NCI-H128 (cell line): ENCODE measurements at regions not wholly inside any gene's neighbourhood (a gene's known extent, or its start where the extent isn't known, plus 50 kb on each side); places are given as distances from the start of the nearest gene placed in this dataset.

ENCODE experiments used
- DNase-seq: peaks from one replicate; lab custom pipeline; 2025; ENCODE audit not compliant: unreplicated experiment; lab: John Stamatoyannopoulos, UW

DNA sequence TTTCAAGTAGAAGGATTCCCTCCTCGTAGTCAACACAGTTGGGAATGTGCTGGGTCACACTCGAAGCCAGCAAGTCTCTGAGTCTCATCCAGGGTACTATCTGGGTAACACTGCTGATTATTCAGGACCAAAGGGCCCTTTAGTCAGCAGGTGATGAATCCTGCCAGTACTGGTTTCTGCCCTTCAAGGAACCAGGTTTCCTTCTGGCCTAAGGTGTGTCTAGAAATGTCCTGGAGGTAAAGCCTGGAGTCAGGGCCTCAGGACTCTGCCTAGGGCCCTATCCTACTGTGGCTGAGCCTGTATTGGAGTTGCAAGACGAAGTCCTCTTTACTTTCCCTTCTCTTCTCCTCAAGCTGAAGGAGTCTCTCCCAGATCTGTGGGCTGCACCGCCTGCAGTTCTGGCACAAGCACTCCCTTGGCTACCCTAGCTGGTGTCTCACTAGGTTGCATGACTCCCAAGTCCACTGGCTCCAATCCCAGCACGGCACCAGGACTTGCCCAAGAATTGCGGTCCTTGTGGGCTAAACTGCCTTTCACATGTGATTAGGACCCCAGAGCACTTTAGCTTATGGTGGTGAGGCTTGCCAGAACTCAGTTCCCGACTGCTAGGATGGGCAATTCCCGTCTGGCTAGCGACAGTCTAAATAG, 193.7 kb upstream of the PDE3A start:
- no peak for DNase-seq

DNA sequence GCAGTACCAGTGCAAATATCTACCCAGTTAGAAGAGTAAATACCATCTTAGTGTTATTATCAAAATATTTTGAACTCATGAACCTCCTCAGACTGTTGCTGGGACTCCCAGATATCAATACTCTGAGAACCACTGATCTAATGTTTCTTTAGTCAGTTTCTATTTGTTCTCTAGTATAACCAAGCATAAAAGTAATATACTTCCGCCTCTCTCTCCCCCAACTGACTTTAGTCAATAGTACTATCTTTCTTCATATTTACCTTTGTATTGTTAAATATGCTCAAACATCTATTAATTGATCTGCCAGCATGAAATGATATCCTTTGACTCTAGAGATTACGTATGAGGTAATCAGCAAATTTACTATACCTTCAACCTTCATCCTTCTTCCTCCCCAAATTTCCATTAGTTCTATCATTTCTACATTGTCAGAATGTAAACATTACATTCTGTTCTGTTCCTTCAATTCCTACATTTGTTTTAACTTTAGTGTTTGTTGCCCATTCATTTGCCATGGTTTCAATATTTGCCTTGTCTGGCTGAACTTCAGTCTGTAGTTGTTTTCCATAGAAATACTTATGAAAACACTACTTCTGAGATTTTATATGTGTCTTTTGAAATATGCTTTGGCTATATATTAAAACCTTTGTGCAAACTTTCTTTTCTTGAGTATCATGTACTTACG, 192.5 kb upstream of the PDE3A start:
- DNase-seq: no peak

DNA sequence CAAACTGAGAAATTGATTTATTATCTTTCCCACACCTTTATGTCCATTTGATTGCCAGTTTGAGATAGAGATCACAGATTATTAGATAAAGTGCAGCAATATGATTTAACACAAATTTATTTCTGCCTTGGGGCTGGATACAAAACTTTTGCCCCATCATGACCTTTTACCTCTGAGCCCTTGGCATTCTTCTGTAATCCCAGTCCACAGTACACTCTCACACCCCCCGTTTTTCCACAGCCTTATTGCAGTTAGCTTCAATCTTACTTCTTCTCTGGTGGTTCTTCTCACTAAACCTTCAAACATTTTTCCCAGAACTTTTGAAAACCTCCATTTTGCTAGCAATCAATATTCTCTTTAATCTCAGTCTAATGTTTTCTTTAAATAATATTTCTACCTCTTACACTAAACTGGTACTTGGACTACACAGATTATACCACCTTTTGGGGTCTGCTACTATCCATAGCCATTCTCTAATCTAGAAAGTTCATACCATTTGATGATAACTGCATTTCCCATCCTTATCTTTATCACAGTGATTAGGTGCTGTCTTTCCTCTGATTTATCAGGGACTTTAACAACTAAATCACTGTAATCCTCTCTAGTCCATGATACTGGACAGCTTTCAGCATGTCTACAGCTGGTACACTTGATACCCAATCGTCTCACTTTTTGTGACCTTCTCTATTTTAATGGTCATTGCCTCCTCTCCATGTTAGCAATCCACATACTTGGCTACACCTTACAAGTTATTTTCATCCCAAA, 186.7 kb upstream of the PDE3A start:
- no peak for DNase-seq

DNA sequence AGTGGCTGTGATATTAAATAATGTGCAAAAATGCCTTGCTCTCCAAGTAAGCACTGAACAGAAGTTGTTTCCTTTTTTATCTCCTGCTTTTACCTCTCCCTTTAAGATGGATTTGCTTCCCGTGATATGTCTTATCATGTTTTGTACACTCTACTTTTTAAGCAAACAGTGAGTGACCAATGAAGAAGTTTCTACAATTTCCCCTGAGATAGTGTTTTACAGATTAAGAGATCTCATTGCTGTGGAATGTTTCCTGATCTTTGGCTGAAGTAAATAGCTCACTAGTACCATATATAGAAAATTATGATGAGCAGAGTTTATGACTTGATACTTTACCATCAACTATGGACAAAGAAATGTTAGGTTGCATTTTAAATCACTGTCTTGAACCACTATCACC, 184.8 kb upstream of the PDE3A start:
- DNase-seq: no peak

DNA sequence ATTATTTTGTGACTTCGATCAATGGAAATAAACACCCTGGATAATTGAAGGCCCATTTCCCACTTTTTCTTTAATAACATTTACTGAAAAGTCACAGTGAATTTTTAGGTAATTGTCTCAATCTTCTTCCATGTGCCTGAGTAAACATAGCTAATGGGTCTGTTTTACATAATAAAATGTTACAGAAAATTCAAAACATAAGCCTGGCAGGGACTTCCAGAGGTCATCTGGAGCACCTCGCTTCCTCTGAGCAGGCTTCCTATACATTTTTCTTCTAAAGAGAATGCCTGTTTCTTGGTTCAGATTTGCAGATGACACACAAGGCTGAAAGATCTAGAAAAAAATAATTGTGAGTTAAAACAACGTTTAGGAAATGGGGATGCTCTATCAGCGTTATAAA, 183.8 kb upstream of the PDE3A start:
- DNase-seq: no peak

DNA sequence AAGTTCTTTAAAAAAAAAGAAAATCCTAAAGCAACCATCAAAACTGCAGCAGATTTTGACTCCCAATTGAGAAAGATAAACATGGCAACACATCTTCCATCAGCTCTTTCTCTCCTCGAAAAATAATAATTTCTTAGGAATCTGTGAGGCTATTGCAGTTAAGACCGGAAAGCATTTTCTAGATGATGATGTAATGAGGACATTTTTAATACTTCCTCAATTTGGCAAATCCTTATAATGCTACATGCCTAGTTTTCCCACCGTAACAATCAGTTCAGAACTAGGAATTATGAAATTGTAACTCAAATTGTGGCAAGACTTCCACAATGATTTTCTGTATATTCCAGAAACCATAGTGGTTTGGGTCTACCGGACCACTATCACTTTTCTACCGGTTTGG, 180.9 kb upstream of the PDE3A start:
- DNase-seq: no peak

DNA sequence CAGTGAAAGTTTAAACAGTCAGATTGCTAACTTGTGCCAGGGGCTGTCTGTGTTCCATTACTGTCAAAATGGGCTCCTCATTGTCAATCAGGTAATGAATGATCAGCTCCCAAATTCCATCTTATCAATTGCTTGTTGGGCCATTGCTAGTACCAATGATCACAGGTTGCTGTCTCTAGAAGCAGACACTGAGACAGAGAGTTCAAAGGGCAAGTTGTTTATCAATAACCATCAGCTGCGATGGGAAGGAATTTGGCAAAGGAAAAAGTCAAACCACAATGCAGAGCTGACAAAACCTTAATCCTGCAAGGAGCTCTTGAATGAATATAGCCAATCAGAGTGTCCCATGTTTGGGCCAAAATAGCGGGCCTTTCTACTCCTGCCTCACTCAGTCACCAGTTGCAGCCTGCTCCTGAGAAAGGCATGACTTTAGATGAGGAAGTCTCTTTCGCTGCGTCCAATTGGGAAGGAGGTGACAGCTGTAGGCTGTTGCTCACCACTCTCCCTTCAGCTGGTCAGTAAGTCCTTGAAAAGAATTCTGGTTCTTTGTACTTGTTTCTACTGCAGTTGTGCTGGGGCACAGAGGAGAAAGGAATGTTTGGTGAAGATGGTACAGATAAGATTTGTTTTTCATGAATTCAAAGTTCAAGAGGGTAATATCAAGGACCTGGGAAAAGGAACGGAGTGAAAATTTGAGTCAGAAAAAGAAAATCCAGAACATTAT, 179.2 kb upstream of the PDE3A start:
- DNase-seq: no peak

DNA sequence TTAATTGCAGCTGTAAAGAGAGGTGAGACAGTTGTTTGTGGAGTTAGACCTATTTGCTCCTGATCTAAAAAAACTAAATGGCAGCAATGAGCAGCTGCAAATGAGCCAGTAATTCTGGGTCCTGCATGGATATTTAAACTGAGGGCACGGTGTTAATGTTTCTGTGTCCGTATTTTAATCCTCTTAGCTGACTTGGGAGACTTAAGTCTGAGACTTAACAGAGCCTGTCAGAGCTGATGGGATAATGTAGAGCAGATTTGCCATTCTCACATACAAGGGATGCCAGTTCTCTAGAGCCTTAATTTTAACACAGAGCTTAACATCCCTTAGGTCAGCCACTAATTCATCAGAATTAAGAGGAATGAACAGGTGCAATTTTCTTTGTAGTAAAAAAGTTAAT, 178.6 kb upstream of the PDE3A start:
- no peak for DNase-seq

DNA sequence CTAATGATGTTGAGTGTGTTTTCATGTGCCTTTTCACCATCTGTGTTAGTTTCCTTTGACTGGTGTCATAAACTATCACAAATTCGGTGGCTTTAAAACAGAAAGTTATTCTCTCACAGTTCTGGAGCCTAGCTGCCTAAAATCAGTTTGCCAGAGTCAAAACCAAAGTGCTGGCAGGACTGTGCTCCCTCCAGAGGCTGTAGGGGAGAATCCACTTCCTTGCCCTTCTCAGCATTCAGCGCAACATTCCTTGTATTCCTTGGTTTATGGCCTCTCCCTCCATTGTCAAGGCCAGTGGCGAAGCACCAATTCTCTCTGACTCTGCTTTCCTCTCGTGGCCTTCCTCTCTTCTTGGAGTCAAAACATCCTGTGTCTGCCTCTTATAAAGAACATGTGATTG, 174.2 kb upstream of the PDE3A start:
- no peak for DNase-seq

DNA sequence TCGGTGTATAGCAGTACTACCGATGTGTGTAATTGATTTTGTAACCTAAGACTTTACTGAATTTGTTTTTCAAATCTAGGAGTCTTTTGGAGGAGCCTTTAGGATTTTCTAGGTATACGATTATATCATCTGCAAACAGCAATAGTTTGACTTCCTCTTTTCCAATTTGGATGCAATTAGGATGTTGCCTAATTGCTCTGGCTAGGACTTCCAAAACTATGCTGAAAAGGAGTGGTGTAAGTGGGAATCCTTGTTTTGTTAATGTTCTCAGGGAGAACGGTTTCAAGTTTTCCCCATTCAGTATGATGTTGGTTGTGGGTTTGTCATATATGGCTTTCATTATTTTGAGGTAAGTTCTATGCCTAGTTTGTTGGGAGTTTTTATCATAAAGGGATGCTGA, 171.6 kb upstream of the PDE3A start:
- DNase-seq: no peak

DNA sequence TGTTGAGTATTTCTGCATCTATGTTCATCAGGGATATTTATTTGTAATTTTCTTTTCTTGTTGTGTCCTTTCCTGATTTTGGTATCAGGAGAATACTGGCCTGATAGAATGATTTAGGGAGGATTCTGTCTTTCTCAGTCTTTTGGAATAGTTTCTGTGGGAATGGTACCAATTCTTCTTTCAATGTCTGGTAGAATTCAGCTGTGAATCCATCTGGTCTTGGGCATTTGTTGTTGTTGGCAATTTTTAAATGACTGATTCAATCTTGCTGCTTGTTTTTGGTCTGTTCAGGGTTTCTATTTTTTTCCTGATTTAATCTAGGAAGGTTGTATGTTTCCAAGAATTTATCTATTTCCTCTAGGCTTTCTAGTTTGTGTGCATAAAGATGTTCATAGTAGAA, 170.9 kb upstream of the PDE3A start:
- no peak for DNase-seq

DNA sequence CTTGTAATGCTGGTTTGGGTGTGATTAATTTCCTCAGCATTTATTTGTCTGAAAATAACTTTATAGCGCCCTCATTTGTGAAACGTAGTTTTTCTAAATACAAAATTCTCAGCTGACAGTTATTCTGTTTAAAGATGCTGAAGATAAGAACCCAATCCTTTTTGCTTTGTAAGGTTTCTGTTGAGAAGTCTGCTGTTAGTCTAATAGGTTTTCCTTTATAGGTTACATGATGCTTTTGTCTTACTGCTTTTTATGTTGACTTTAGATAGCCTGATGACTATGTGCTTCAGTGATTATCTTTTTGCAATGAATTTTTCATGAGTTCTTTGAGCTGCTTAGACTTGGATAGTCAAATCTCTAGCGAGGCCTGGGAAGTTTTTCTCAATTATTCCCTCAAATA, 168.6 kb upstream of the PDE3A start:
- no peak for DNase-seq

DNA sequence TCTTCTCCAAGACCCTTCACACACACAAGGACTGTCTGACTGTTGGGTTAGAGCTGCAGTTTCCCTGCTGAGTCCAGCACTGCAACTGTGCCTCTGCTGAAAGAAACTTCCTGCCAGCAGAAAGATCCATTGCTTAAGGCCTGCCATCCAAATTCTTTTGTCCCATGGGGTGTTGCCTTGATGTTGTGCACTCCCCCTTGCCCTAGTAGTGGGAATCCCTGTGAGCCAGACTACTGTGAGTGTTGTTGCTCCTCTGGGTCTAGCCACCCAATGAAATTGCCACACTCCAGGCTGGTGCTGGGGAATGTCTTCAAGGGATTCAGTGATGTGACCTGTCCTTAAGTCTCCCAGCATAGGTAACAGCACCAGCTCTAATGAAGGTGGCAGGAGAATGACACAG, 166.6 kb upstream of the PDE3A start:
- DNase-seq: no peak

DNA sequence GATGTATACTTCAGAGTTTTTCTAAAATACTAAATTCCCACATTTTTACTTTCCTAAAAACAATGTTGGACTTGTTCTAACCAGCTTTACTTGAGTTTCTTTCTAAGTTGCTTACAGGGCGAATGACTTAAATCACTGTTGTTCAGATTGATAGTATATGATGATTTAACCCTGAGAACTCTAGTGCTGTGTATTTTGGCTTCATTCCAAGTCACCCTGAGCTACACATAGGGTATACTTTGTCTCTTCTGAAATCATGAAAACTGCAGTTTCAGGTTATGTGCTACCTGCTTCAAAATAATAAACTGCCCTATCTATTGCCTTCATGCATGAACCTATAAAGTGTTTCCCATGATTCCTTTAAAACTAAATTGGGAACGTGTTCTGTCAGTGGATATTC, 162.5 kb upstream of the PDE3A start:
- no peak for DNase-seq

DNA sequence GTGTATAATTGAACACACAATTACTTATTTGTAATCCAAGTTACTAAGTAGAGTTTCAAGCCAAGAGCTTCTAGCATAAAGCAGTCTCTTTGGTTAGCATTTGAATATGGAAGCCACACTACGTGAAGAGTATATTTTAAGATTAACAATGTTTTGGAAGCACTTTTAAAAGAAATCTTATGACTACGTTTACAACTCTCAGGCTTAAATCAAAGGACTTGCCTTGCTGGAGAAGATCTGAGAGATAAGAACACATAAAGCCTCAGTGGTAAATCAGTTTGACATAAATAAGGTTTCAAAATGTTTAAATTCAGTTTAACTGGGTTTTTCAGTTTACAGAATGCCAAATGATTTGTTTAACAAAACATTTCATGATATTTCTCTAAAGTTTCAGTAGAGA, 161.9 kb upstream of the PDE3A start:
- DNase-seq: no peak

DNA sequence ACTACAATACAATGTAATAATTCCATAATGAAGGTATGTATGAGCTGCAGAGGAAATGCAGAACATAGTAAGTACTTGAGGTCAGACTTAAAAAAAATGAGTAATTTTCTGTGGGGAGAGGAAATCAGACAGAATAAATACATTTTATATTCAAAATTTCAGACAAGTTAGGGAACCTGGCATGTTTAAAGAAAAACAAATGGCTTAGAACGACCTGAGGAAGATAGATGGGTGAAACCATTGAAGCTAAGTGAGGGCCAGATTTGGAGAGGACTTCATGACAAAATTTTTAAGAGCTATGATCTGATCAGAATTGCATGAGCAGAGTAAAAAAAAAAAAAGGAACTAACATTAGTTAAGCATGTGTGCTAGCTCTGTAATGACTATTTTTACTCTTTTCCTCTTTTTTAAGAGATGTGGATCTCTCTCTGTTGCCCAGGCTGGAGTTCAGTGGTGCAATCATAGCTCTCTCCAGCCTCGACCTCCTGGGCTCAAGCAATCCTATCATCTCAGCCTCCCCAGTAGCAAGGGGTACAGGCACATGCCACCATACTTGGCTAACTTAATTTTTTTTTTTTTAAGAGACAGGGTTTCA, 157.6 kb upstream of the PDE3A start:
- DNase-seq: no peak

DNA sequence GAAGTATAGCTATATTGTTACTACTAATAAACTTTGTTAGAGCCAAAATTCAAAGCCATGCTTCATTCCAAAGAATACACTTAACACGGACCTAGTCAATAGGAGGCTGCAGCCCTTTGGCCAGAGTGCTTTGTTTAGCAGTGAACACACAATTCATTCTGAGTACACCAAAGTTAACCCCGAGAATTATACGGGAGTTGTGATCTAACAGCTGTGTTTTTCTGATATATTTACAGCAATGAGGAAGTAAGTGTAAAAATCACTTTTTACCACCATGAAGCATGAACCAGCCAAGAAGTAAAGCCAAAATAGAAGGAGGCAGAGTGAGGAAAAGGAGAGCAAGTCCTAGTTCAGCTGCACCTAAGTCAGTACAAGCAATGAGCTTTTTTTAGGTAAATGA, 156.8 kb upstream of the PDE3A start:
- no peak for DNase-seq

DNA sequence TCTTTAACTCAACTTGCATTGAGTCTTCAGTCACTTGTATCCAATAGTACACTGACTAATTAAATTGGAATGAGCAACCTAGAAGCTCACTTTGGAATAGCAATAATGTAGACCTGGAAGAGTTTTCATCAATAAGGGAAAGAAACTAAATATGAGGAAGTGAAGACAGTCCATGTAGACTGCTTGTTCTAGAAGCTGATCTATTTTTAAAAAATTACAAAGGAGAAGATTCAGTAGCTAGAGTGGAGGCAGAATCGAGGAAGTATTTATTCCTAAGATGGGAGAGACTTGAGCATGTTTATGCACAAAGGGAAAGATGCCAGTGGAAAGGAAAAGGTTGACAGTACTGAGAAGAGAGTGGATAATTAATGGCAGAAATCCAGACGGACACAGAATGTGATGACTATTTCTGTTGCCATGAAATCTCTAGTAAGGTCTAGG, 156.3 kb upstream of the PDE3A start:
- no peak for DNase-seq

DNA sequence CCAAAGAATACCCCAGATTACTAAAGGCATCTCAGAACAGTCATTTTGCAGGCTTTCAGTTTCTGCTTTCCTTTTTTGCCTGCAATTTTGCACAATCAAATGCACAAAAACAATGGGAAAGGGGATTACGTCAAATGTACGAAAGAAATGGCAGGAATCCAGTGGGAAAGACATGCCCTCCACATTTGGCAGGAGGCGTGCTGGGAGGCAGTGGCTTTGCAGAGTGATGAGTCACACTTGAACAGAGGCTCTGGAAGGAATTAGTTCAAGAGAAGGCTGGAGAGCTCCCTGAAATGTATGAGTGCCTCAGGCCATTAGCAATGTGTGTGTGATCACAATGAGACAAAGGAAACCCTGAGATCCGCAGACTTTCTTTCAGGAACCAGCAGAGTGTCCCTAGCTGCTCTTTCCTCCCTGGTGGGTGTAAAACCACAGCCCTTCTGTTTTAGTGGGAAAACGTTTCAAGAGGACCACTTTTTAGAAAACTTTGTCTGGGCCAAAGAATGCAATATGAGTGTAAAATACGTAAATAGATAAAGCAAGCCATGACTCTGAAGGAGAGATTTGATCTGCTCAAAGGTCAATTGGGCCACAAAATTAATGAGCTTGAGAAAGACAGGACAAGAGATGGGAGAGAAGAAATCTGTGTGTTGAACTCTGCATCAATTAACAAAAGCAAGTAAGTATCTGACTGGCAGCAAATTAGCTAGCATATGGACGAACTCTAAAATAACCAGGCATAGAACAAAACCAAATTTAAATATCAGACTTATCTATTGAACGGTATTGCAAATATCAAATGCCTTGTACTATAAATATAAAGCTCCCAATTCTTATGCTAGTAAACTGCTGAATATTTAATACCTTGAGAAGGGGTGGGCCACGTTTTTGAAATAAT, 155.4 kb upstream of the PDE3A start:
- peak; percentile 61 for DNase-seq
